HEK293T (cell line): ENCODE measurements at regions not wholly inside any gene's neighbourhood (a gene's known extent, or its start where the extent isn't known, plus 50 kb on each side); places are given as distances from the start of the nearest gene placed in this dataset.

Experiments
- ELF4 ChIP-seq: fragments of 450-650 bp; IDR thresholded peaks from 2 replicates; pipeline ENCODE4 v1.6.1; 2017; ENCODE audit warnings: antibody characterized with exemption
- HDGF ChIP-seq: fragments of 450-650 bp; IDR thresholded peaks from 2 replicates; pipeline ENCODE4 v1.6.1; 2017; ENCODE audit warnings: antibody characterized with exemption, borderline replicate concordance
- NFRKB ChIP-seq: fragments of 450-650 bp; IDR thresholded peaks from 2 replicates; pipeline ENCODE4 v1.6.1; 2016; ENCODE audit warnings: mild to moderate bottlenecking, moderate library complexity
- SP1 ChIP-seq: fragments of 450-650 bp; IDR thresholded peaks from 2 replicates; pipeline ENCODE4 v1.6.1; 2017
- ZNF384 ChIP-seq: fragments of 450-650 bp; IDR thresholded peaks from 2 replicates; pipeline ENCODE4 v1.6.1; 2016
- TF ChIP-seq, protein P1 (sequence below): fragments of 450-650 bp; IDR thresholded peaks from 2 replicates; pipeline ENCODE4 v1.6.1; 2016

DNA sequence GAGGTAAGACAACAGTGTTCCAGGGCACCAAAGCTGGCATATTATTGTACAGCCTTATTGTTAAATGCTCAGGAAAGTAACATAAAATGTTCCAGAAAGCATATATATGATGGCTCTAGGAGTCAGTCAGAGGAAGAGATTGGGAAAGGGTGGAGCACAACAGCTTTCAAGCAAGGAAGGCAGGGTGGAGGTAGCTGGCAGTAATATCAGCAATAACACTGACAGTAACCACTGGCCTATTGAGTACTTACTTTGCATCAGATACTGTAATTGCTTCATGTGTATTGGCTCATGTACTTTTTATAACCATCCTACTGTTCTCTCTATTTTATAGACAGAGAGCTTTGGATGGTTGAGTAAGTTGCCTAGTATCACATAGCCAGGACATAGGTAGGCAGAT is 830.2 kb downstream of the DHX35 start:
- TF ChIP-seq SP1 (no peak), ELF4 (no peak), HDGF (no peak), ZNF384 (no peak), NFRKB (no peak)
- TF ChIP-seq, protein P1, sequence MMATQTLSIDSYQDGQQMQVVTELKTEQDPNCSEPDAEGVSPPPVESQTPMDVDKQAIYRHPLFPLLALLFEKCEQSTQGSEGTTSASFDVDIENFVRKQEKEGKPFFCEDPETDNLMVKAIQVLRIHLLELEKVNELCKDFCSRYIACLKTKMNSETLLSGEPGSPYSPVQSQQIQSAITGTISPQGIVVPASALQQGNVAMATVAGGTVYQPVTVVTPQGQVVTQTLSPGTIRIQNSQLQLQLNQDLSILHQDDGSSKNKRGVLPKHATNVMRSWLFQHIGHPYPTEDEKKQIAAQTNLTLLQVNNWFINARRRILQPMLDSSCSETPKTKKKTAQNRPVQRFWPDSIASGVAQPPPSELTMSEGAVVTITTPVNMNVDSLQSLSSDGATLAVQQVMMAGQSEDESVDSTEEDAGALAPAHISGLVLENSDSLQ, result no peak
